ENCODE measurements at regions not wholly inside any gene's neighbourhood (a gene's known extent, or its start where the extent isn't known, plus 50 kb on each side); places are given as distances from the start of the nearest gene placed in this dataset.

DNA sequence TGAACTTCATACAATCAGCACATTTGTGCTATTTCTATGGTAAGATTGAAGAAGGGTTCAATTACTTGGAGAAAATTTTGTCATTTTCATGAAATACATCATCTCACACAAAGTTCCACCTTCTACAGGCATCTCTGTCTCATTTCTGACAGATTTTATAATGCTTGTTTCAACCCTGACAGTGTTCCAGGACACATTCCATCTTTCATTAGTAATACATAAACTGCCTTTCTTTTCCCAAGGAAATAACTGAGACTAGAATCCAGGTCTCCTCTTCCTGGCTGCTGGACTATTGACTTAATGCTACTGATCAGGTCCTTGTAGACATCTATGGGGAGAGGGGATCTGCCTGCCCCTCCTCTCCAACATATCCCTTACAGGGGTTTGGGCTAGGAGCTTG is 70.1 kb upstream of the PLPP4 start:
- no peak for DNase-seq

DNA sequence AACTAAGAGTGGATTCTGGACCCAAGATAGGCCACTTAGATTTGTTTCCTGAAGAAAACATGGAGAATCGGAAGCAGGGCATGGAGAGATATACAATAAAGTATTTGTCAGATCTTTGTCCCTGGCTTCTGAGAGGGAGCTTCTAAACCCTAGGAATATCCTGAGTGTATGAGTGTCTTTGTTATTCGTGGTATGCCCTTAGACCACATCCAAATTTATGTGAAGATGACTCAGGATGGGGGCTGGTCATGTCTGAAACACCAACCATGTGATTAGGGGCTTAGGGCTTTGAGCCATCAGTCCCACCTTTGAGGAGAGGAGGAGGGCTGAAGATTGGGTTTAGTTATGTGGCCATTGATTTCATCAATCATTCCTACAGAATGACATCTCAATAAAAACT is 69.7 kb upstream of the PLPP4 start:
- no peak for DNase-seq

- no peak for DNase-seq
These were observed 64.8 kb upstream of the PLPP4 start for GRCh38 chr10:120392245-120392644.

DNA sequence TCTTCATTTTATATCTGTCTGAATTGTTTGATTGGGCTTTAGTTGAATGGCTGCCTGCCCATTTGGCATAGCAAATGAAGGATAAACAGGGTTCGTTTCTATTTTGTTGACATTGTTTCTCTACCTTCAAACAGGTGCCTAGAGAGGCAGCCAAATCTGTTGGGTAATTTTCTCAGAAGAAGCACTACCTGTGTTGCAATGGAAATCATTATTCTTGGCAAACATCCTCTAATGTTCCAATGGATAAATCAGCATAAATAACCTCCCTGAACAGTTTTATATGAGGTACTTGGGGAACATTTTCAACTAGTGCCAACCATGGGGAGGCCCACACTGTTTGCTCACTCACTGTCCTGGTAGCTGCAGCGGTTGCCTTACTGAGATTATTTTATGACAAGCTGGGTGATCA is 64.4 kb upstream of the PLPP4 start:
- DNase-seq, result no peak

DNA sequence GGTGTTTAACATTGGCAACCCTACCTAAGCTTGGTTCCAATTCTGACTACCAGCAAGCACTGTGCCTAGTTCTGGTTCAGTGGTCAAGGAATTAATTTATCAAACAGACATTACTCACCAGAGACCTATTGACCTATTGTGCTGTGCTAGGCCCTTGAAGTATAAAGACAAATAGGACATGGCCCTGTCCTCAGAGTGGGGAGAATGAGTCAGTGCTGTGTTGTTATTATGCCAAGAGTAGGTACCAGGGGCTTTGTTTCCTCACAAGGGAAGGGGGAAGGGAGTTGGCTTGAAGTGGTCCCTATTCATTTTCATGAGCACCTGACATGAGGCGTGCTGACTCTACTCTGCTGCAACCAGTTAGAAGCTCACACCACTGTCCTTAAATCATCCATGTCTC is 62.6 kb upstream of the PLPP4 start:
- DNase-seq, result no peak

GRCh38 chr10:120396228-120396627 is 60.8 kb upstream of the PLPP4 start:
- DNase-seq, result no peak

DNA sequence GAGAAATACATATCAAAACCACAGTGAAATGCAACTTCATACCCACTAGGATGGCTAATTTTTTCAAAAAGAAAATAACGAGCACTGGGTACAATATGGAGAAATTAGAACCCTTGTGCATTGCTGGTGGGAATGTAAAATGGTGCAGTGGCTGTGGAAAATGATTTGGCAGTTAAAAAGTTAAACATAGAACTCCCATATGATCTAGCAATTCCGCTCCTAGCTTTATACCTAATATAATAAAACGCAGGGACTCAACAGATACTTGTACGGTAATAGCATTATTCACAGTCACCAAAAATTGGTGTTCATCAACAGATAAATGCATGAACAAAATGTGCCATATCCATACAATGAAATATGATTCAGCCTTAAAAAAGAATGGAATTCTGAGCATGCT is 58.8 kb upstream of the PLPP4 start:
- no peak for DNase-seq

DNA sequence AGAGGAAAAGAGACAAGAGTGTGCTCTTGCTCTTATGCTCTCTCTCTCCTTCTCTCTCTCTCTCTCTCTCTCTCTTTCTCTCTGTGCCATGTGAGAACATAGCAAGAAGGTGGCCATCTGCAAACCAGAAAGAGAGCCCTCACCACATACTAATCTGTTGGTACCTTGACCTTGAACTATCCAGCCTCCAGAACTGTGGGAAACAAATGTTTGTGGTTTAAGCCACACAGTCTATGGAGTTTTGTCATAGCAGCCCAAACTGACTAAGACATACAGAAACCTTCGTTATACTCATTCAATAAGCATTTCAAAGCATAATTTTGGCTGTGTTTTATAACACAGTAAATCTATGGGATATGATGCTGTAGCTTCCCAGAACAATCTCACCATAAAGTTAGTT is 56.4 kb upstream of the PLPP4 start:
- DNase-seq, result no peak

DNA sequence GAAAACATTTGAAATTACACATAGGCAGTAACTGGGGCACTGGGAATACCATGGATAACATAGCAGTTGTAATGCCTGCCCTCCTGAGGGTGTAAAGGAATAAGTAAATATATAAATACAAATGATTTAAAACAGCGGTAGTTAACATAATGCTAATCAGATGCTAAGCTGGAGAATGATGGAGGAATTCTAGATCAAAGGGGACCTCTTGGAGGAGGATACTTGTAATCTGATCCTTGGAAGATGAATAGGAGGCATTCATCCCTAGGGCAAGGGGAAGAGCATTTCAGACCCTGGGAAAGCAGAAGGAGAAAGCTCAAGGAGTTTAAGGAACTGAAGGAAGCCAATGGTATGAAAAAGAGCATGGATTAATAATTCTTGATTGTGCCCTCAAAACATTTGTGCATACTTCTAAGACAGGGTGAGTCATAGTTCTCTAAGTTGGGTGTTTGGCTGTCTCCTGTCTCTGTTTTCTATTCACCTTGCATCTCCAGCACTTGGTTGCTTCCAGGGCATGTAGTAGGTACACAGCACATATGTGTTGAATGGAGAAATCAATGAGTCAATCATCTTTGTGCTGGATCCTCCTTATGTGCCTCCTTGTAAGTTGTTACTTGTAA is 54.8 kb upstream of the PLPP4 start:
- DNase-seq, result no peak

GRCh38 chr10:120403109-120403508 is 53.9 kb upstream of the PLPP4 start:
- no peak for DNase-seq

GRCh38 chr10:120406376-120406775 is 50.7 kb upstream of the PLPP4 start:
- no peak for DNase-seq
